ENCODE measurements at regions not wholly inside any gene's neighbourhood (a gene's known extent, or its start where the extent isn't known, plus 50 kb on each side); places are given as distances from the start of the nearest gene placed in this dataset.

DNA sequence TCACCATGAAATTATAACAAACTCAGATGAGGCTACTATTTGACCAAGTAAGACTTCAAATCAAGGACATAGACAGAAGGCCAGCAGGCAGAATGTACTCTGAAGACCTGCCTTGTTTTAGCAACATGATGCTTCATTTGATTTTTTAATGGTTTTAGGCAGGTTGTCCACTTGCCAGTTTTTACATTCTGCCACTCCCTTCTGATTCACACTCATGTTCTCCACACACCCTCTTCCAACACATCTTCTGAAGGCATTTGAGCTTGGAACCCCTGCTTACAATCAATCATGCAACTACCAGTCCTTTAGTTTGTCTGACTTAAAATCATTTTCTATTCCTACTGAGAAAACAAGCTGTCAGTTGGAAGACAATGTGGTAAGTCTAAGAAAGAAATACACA is 114.9 kb upstream of the SMIM31 start:
- no peak overlapping the region for H3K4me2 ChIP-seq (ENCODE audit: insufficient read depth in 1 of 2, low read depth in 2 of 2, low read length in 2 of 2)
- TF ChIP-seq RFX5 (IDR thresholded peaks at IDR 0.05; ENCODE audit: borderline replicate concordance, low read depth, low read length) (no peak), TCF12 (IDR thresholded peaks at IDR 0.05; ENCODE audit: low read depth, low read length) (no peak), ASH2L (IDR thresholded peaks at IDR 0.05; ENCODE audit: low read length) (no peak), CTBP2 (IDR thresholded peaks at IDR 0.05; ENCODE audit: borderline replicate concordance, insufficient read depth, insufficient read length, low read length) (no peak), NANOG (IDR thresholded peaks at IDR 0.05; ENCODE audit: insufficient read depth, low read depth, low read length, poor library complexity, severe bottlenecking) (no peak), TAF1 (IDR thresholded peaks at IDR 0.05; ENCODE audit: low read depth, low read length) (no peak), TAF7 (optimal IDR thresholded peaks at IDR 0.05; ENCODE audit: borderline replicate concordance, low read depth, low read length) (no peak), CEBPB (IDR thresholded peaks at IDR 0.05; ENCODE audit: low read depth, low read length) (no peak), EZH2 (IDR thresholded peaks at IDR 0.05; ENCODE audit: low read depth, low read length, severe bottlenecking) (no peak), JUN (IDR thresholded peaks at IDR 0.05; ENCODE audit: low read depth, low read length) (no peak), FOSL1 (IDR thresholded peaks at IDR 0.05; ENCODE audit: insufficient read depth, low read depth, low read length) (no peak), HDAC2 (IDR thresholded peaks at IDR 0.05; ENCODE audit: borderline replicate concordance in 1 of 2, low read depth in 2 of 2, low read length in 2 of 2) (no peak), CBX5 (IDR thresholded peaks at IDR 0.05; ENCODE audit: low read depth, low read length) (no peak)
- TF ChIP-seq, protein P1, sequence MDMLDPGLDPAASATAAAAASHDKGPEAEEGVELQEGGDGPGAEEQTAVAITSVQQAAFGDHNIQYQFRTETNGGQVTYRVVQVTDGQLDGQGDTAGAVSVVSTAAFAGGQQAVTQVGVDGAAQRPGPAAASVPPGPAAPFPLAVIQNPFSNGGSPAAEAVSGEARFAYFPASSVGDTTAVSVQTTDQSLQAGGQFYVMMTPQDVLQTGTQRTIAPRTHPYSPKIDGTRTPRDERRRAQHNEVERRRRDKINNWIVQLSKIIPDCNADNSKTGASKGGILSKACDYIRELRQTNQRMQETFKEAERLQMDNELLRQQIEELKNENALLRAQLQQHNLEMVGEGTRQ (IDR thresholded peaks at IDR 0.05; ENCODE audit: low read length), result no peak

More for the DNA sequence above, 114.9 kb upstream of the SMIM31 start:
- DNase-seq (ENCODE audit: low read depth in 1 of 2, low spot score in 2 of 2) (no peak), FAIRE-seq (no peak)
- Histone ChIP-seq H3K79me1 (ENCODE audit: low read depth, low read length) (no peaks in the 10 kb centered on the region), H3K4me3 (ENCODE audit: extremely low read depth in 1 of 4, insufficient read depth in 2 of 4, low read depth in 3 of 4, low read length in 4 of 4) (no peak overlapping the region), H2AK5ac (ENCODE audit: low read depth, low read length) (no peak overlapping the region), H4K20me1 (replicated peaks in 1 of 2; ENCODE audit: control insufficient read depth in 1 of 2, insufficient read depth in 2 of 2, low read length in 2 of 2) (no peaks in the 10 kb centered on the region), H2BK120ac (replicated peaks; ENCODE audit: low read depth, low read length) (no peak overlapping the region), H3K23ac (ENCODE audit: insufficient read length) (no peak overlapping the region), H2BK5ac (ENCODE audit: low read depth, low read length) (no peak overlapping the region), H3K9me3 (ENCODE audit: insufficient read depth in 2 of 2, low read depth in 1 of 2, low read length in 1 of 2) (no peaks in the 10 kb centered on the region), H2BK12ac (ENCODE audit: low read depth, low read length) (no peak overlapping the region), H4K5ac (ENCODE audit: insufficient read length, low read depth, low read length) (no peak overlapping the region), H3K14ac (ENCODE audit: insufficient read length) (no peak overlapping the region), H2BK20ac (ENCODE audit: low read length) (no peak overlapping the region), H3K27me3 (replicated peaks in 1 of 4; ENCODE audit: control insufficient read depth in 3 of 4, extremely low read depth in 1 of 4, insufficient read depth in 3 of 4, low read length in 3 of 4) (no peaks in the 10 kb centered on the region), H3K4ac (replicated peaks; ENCODE audit: insufficient read length, low read depth, low read length) (no peak overlapping the region), H3K27ac (ENCODE audit: low read depth, low read length) (no peak overlapping the region), H3K23me2 (ENCODE audit: low read depth, low read length) (no peaks in the 10 kb centered on the region), H2AFZ (ENCODE audit: low read length) (no peak overlapping the region), H2BK15ac (ENCODE audit: low read length) (no peak overlapping the region), H3K56ac (replicated peaks; ENCODE audit: insufficient read length, low read depth, low read length) (no peak overlapping the region), H4K91ac (replicated peaks; ENCODE audit: insufficient read length, low read length) (no peak overlapping the region), H3K18ac (ENCODE audit: extremely low read depth, low read length) (no peak overlapping the region), H3K9ac (replicated peaks in 1 of 4; ENCODE audit: extremely low read depth in 1 of 4, low read depth in 3 of 4, low read length in 3 of 4) (no peak overlapping the region), H3K36me3 (ENCODE audit: control insufficient read depth in 2 of 4, insufficient read depth in 4 of 4, low read length in 3 of 4) (no peaks in the 10 kb centered on the region), H3K4me1 (replicated peaks in 1 of 4; ENCODE audit: control insufficient read depth in 3 of 4, insufficient read depth in 4 of 4, low read length in 3 of 4) (peaks cover 0 to 2% (median 0%) of the 10 kb centered on the region in 4 experiments; a peak in 1 of 7 replicates), H4K8ac (ENCODE audit: extremely low read depth, insufficient read depth, low read length) (no peak overlapping the region), H3K79me2 (ENCODE audit: control insufficient read depth in 1 of 2, insufficient read depth in 2 of 2, low read length in 2 of 2) (no peaks in the 10 kb centered on the region)
- POLR2A ChIA-PET (ENCODE audit: partially characterized antibody), result no interaction called here
- CTCF ChIA-PET (ENCODE audit: partially characterized antibody), result interaction anchor here (0.9 to 1.9 kb wide), 3 partner anchors 63 to 92 kb away, joined by 3 to 5 read pairs (median 3); no protein-coding TSS in a partner anchor

Data from H1 (cell line).